ENCODE measurements at regions not wholly inside any gene's neighbourhood (a gene's known extent, or its start where the extent isn't known, plus 50 kb on each side); places are given as distances from the start of the nearest gene placed in this dataset.

DNA sequence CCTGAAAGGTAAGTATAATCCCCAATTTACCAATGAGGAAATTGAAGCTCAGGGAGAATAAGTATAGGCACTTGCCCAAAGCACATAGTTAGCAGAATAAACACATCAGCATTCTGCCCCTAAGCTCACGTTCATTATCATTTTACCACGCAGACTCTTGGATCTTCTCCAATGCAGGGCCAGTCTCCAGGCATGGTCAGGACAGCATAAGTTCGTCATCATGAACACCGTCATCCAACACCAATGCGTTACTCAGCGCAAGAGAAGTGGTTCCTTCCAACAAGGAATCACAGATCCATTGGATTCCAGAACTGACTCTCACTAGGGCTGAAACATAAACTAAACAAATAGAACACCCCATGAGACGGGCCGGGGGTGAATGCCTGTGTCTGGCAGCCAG lies 86.5 kb upstream of the GPM6B start:
- no peak overlapping the region for H3K4me3 ChIP-seq (ENCODE audit: low read depth, low read length)
- TF ChIP-seq, protein P1, sequence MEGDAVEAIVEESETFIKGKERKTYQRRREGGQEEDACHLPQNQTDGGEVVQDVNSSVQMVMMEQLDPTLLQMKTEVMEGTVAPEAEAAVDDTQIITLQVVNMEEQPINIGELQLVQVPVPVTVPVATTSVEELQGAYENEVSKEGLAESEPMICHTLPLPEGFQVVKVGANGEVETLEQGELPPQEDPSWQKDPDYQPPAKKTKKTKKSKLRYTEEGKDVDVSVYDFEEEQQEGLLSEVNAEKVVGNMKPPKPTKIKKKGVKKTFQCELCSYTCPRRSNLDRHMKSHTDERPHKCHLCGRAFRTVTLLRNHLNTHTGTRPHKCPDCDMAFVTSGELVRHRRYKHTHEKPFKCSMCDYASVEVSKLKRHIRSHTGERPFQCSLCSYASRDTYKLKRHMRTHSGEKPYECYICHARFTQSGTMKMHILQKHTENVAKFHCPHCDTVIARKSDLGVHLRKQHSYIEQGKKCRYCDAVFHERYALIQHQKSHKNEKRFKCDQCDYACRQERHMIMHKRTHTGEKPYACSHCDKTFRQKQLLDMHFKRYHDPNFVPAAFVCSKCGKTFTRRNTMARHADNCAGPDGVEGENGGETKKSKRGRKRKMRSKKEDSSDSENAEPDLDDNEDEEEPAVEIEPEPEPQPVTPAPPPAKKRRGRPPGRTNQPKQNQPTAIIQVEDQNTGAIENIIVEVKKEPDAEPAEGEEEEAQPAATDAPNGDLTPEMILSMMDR (IDR thresholded peaks at IDR 0.05; ENCODE audit: borderline replicate concordance, insufficient read depth, low read depth, low read length) = no peak

DNA sequence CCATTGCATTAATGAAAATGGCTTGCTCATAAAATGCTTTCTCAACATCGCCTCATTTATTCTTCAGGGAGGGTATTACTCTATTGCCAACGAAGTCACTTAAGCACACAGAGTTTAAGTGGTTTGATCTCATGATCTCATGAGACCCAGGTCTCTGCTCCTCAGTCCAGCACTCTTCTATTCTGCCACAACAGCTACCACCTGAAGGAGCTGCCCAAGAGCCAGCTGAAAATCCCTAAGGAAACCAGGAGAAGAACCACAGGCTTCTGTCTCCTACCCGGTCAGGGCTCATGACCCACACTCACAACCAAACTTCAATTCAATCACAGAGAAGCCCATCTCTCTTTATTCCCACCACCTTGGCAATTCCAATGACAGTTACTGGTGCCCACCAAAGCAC lies 85.5 kb upstream of the GPM6B start:
- TF ChIP-seq, protein P1 (IDR thresholded peaks at IDR 0.05; ENCODE audit: borderline replicate concordance, insufficient read depth, low read depth, low read length) = no peak
- H3K4me3 ChIP-seq (ENCODE audit: low read depth, low read length) = no peak overlapping the region

DNA sequence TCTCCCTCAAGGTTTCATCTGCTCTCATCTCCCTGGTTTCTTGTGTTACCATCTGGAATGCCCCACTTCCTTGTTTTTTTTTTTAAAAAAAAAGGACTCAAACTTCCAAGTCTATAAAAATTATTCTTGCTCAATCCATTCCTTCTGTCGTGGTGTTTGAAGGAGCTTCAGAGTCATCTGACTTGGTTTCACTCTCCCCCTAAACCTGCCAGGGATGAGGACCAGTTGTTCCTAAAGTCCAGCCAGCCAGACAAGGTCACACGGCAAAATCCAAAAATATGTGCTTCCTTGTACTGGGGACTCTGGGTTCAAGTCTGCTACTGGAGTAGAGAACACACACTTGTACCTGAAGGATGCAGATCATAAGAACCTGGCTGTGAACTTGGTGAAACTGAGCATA lies 84.5 kb upstream of the GPM6B start:
- TF ChIP-seq, protein P1 (IDR thresholded peaks at IDR 0.05; ENCODE audit: borderline replicate concordance, insufficient read depth, low read depth, low read length) = no peak
- no peak overlapping the region for H3K4me3 ChIP-seq (ENCODE audit: low read depth, low read length)

DNA sequence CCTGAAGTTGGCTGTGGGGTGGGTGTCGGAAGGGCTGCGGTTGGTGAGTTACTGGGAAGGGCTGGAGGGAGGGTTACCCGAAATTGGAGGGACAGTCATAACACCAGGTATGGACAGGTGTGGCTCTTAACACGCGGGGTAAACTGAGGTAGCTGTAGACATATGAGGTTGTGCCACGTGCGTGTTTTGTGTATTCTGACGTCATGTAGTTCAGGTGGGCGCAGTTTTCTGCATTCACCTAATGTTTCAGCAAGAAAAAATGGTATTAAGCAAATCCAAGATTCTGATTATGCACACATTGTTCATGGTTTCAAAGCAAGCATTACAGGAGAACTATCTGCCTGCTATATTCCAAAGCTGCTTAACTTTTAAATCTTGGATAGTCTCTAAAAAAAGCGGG lies 83.5 kb upstream of the GPM6B start:
- no peak overlapping the region for H3K4me3 ChIP-seq (ENCODE audit: low read depth, low read length)
- TF ChIP-seq, protein P1 (IDR thresholded peaks at IDR 0.05; ENCODE audit: borderline replicate concordance, insufficient read depth, low read depth, low read length) = no peak

DNA sequence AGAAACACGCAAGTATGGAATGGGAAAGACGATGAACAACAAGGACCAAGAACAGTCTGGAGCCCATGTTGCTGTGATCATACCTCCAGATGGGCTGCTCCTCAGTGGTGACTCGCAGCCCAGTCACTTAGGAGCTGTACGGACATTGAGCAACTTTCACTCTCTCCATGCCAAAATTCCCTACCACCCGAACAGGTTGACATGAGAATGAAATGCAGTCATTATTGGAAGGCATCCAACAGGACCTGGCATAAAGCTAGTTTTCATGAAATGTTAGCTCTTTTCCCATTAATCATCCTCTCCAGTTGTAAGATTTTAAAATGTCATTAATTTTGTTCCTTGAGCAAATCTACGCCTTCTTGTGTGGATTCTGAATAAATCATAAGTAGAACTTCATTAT lies 82.7 kb upstream of the GPM6B start:
- no peak overlapping the region for H3K4me3 ChIP-seq (ENCODE audit: low read depth, low read length)
- TF ChIP-seq, protein P1 (IDR thresholded peaks at IDR 0.05; ENCODE audit: borderline replicate concordance, insufficient read depth, low read depth, low read length) = no peak

DNA sequence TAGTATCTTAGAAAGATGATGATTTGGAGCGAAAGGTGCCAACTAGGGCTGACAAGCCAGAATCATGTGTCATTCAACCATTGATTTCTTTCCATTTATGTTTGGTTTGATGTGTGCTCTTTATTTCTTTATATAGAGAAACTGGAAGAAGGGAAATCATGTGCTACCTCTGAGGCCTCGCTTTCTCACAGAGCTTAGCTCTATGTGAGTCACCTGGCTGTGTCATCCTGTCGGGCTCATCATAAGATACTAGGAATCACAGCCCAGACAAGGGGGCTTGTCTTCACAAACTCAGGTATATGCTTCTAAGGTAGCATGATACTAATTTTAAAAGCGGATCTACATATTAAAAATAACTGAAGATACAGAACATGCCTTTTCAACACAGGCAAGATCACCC lies 81.7 kb upstream of the GPM6B start:
- TF ChIP-seq, protein P1 (IDR thresholded peaks at IDR 0.05; ENCODE audit: borderline replicate concordance, insufficient read depth, low read depth, low read length) = no peak
- no peak overlapping the region for H3K4me3 ChIP-seq (ENCODE audit: low read depth, low read length)

DNA sequence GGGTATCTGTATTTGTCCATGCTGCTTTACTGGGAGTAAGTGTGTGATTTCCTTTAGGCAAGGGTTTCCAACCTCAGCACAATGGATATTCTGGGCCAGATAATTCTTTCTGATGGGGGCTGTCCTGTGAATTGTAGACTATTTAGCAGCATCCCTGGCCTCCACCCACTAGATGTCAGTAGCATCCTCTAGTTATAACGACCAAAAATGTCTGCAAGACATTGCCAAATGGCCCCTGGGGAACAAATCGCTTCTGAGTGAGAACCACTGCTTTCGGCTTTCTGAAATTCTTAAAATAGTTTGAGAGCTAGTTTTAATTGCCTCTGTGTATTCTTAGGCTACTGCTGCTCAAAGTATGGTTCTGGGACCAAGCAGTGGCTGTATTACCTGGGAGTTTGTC lies 81.2 kb upstream of the GPM6B start:
- TF ChIP-seq, protein P1 (IDR thresholded peaks at IDR 0.05; ENCODE audit: borderline replicate concordance, insufficient read depth, low read depth, low read length) = peak; percentile 48; the same call in 1 of the 2 replicates
- no peak overlapping the region for H3K4me3 ChIP-seq (ENCODE audit: low read depth, low read length)

All from GM12875 (cell line).